Stimulated activated CD8-positive, alpha-beta memory T cell treated with anti-CD3 and anti-CD28 coated beads, Interleukin-4, amount 100 ng/mL, for 1 hour (primary cell): ENCODE measurements at regions not wholly inside any gene's neighbourhood (a gene's known extent, or its start where the extent isn't known, plus 50 kb on each side); places are given as distances from the start of the nearest gene placed in this dataset.
"Not testable (repeated sequence)": the region's sequence is repeated elsewhere in the genome, so short reads cannot be mapped to it uniquely, and the experiment has no call there.

Source experiments
- DNase-seq, 2 donors: peaks; one replicate each; pipeline ENCODE4 v3.0.0-alpha.2; 2020; ENCODE audit warnings: low read depth in 2 of 2, low spot score in 1 of 2

GRCh38 chr6:10180138-10181074 is 234.5 kb downstream of the TFAP2A start:
- no peak for DNase-seq

GRCh38 chr6:10177704-10178103 is 237.2 kb downstream of the TFAP2A start:
- DNase-seq, result no peak

GRCh38 chr6:10175362-10175761 is 239.5 kb downstream of the TFAP2A start:
- DNase-seq, result no peak

GRCh38 chr6:10174761-10175160 is 240.1 kb downstream of the TFAP2A start:
- no peak for DNase-seq

- DNase-seq, result no peak
These were observed 240.8 kb downstream of the TFAP2A start for GRCh38 chr6:10174056-10174455.

- DNase-seq, result not testable (repeated sequence)
These were observed 243.2 kb downstream of the TFAP2A start for GRCh38 chr6:10171706-10172105.

GRCh38 chr6:10170816-10171215 is 244.1 kb downstream of the TFAP2A start:
- DNase-seq, result no peak

- DNase-seq, result no peak
These were observed 248.8 kb downstream of the TFAP2A start for GRCh38 chr6:10166031-10166430.

- DNase-seq, result no peak
These were observed 251.5 kb downstream of the TFAP2A start for GRCh38 chr6:10163203-10163962.

- no peak for DNase-seq
These were observed 258.0 kb downstream of the TFAP2A start for GRCh38 chr6:10156875-10157274.

- no peak for DNase-seq
These were observed 260.6 kb downstream of the TFAP2A start for GRCh38 chr6:10154251-10154650.

- DNase-seq, result no peak
These were observed 263.5 kb downstream of the TFAP2A start for GRCh38 chr6:10151144-10151915.

GRCh38 chr6:10149603-10150002 is 265.3 kb downstream of the TFAP2A start:
- DNase-seq, result no peak

GRCh38 chr6:10146715-10147451 is 268.0 kb downstream of the TFAP2A start:
- no peak for DNase-seq

- DNase-seq, result no peak
These were observed 270.1 kb downstream of the TFAP2A start for GRCh38 chr6:10144772-10145171.

- no peak for DNase-seq
These were observed 273.0 kb downstream of the TFAP2A start for GRCh38 chr6:10141746-10142443.

GRCh38 chr6:10140824-10141223 is 274.1 kb downstream of the TFAP2A start:
- no peak for DNase-seq

GRCh38 chr6:10140136-10140535 is 274.7 kb downstream of the TFAP2A start:
- no peak for DNase-seq

- no peak for DNase-seq
These were observed 276.0 kb downstream of the TFAP2A start for GRCh38 chr6:10138917-10139316.

- DNase-seq, result no peak
These were observed 278.2 kb downstream of the TFAP2A start for GRCh38 chr6:10136636-10137035.
